ENCODE measurements at regions not wholly inside any gene's neighbourhood (a gene's known extent, or its start where the extent isn't known, plus 50 kb on each side); places are given as distances from the start of the nearest gene placed in this dataset.

DNA sequence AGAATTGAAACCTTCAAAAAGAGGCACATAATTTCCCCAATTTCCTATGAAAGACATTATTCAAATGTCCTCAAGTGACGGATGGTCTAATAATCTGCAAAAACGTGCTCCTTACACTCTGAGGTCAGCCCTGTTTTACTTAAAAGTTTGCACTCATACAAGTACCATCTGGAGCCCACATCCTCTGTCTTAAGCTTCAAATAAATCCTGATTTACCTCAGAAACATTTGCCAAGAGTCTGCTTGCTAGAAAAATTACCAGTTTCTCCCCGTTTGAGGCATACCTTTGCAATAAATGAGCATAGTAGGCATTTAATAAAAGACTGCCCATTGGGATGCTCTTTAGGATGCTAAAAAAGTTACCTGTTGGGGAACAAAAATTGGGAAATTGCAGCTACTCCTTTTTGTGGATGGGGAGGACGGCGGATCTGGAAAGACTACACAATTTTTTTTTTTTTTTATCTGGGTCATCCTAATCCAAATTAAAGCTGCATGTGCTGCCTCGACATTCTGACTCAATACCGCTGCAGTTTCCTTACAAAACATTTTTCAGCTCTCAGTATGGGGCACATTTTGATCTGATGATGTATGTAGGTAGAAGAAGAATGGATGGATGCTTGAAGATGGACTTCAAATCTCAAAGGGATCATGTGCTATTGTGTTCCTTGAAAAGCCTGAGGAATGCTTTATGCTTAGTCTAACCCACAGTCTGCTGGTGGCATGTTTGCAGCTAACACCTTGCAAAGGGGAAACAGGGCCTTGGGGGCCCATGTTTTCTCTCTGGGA is 233.7 kb upstream of the ADAMTS9 start:
- TF ChIP-seq, protein P1, sequence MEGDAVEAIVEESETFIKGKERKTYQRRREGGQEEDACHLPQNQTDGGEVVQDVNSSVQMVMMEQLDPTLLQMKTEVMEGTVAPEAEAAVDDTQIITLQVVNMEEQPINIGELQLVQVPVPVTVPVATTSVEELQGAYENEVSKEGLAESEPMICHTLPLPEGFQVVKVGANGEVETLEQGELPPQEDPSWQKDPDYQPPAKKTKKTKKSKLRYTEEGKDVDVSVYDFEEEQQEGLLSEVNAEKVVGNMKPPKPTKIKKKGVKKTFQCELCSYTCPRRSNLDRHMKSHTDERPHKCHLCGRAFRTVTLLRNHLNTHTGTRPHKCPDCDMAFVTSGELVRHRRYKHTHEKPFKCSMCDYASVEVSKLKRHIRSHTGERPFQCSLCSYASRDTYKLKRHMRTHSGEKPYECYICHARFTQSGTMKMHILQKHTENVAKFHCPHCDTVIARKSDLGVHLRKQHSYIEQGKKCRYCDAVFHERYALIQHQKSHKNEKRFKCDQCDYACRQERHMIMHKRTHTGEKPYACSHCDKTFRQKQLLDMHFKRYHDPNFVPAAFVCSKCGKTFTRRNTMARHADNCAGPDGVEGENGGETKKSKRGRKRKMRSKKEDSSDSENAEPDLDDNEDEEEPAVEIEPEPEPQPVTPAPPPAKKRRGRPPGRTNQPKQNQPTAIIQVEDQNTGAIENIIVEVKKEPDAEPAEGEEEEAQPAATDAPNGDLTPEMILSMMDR (IDR thresholded peaks at IDR 0.05), result no peak
- no peak for TF ChIP-seq POLR2A (IDR thresholded peaks at IDR 0.05)
